HG03060 (cell line): ENCODE measurements at regions not wholly inside any gene's neighbourhood (a gene's known extent, or its start where the extent isn't known, plus 50 kb on each side); places are given as distances from the start of the nearest gene placed in this dataset.
"Not testable (repeated sequence)": the region's sequence is repeated elsewhere in the genome, so short reads cannot be mapped to it uniquely, and the experiment has no call there.

ENCODE experiments used
- ATAC-seq: cut with Tn5 transposase; IDR thresholded peaks from one replicate; pipeline ENCODE4 v1.9.1; 2021; ENCODE audit warnings: low read depth, moderate number of reproducible peaks; ENCODE audit not compliant: unreplicated experiment

GRCh38 chrX:46036508-46036907 is 508.7 kb downstream of the ZNF674 start:
- ATAC-seq = no peak

DNA sequence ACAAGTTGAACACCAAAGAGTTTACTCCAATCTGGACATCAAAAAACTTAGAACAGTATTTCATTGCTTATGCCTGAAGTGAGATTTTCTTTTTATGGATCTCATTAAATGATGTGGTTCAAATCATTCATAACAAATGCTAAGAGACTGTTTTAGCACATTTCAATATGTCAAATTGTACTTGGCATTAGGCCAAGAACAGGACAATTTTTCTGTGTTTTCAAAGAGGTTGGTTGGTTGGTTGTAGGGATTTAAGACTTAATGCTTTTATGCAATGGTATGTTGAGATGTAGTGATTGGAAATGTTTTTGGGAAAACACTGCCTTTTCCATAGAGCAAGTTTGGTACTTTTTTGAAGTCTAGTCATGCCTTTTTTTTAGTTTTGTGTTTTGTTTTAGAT is 510.4 kb downstream of the ZNF674 start:
- no peak for ATAC-seq

DNA sequence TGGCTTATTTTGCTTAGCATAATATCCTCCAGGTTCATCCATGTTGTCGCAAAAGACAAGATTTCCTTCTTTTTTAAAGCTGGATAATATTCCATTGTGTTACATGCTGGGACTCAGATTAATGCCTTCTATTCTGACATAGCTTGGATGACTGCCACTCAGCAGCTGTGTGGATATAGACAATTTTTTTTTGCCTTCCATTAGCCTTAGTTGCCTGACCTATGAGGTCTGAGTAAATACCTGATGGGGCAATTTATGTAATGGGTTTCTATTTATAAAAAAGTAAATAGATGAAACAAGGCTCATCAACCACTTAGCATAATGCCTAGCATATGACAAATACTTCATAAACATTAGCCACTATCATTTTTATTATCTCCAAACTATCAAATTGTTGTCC is 515.4 kb downstream of the ZNF674 start:
- ATAC-seq = no peak

DNA sequence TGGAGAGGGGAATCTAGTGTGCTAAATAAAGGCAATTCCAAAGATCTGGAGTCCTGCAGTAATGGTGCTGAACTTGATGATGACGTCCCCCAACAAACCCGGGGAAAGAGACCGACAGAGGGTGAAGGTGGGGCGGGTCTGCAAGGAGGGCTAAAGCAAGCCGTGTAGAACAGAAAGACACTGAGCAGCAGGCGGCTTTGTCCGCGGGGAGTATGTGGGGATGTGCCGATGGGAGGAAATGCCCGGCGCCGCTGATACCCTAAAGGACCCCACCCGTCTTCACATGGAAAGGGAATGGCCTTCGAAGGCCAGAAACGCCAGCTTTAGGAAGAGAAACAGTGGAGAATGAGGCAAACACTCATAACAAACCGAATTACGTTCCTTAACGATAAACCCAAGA is 528.9 kb downstream of the ZNF674 start:
- no peak for ATAC-seq

GRCh38 chrX:46015653-46016052 is 529.6 kb downstream of the ZNF674 start:
- ATAC-seq = no peak

GRCh38 chrX:45992402-45993123 is 552.7 kb downstream of the ZNF674 start:
- no peak for ATAC-seq

- ATAC-seq = no peak
Observed at GRCh38 chrX:45986971-45987370, 558.2 kb downstream of the ZNF674 start.

GRCh38 chrX:45986081-45986480 is 559.1 kb downstream of the ZNF674 start:
- ATAC-seq = no peak

DNA sequence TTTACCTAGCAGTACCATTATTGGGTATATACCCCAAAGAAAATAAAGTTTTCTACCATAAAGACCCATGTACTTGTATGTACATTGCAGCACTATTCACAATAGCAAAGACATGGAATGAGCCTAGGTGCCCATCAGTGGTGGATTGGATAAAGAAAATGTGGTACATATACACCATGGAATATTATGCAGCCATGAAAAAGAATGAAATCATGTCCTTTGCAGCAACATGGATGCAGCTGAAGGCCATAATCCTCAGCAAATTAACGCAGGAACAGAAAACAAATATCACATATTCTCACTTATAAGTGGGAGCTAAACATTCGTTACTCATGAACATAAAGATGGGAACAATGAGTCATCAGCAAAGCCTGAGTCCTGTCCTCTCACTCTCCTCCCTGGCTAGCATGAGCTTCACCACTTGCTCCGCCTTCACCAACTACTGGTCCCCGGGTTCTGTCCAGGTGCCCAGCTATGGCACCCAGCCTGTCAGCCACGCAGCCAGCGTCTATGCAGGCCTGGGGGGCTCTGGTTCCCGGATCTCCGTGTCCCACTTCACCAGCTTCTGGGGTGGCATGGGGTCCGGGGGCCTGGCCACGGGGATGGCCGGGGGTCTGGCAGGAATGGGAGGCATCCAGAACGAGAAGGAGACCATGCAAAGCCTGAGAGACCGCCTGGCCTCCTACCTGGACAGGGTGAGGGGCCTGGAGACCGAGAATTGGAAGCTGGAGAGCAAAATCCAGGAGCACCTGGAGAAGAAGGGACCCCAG is 562.1 kb downstream of the ZNF674 start:
- ATAC-seq = not testable (repeated sequence)

DNA sequence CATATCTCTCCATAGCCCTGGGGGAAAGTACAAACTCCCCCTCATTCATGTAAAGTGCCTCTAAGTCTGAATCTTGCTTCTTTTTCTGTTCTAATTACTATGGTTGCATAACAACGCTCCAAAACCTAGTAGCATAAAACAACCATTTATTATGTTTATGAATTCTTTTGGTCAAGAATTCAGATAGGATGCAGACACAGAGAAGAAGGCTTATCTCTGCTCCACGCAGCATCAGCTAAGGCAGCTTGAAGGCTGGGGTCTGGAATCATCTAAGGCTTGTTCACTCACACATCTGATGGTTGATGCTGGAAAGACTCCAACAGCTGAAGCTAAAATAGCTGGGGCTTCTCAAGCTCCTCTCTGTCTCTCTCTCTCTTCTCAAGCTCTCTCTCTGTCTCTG is 564.5 kb downstream of the ZNF674 start:
- ATAC-seq = no peak

DNA sequence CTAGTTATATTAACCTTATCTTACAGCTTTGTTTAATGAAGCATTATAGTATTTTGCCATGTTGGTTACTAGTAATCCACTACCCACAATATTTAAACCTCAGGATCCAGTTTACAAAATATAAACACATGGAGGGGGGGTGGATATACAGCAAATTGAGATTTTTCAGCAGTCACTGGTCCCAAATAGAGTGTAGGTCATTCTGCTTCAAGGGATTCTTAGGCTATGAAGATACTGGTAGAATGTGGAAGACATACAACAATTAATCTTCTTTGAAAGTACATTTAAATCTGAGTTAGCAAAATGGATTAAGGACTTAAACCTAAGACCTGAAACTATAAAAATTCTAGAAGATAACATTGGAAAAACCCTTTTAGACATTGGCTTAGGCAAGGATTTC is 569.6 kb downstream of the ZNF674 start:
- no peak for ATAC-seq

- no peak for ATAC-seq
Observed at GRCh38 chrX:45972636-45973035, 572.6 kb downstream of the ZNF674 start.

- no peak for ATAC-seq
Observed at GRCh38 chrX:45959567-45959966, 585.7 kb downstream of the ZNF674 start.

GRCh38 chrX:45956191-45956870 is 588.9 kb downstream of the ZNF674 start:
- ATAC-seq = no peak

DNA sequence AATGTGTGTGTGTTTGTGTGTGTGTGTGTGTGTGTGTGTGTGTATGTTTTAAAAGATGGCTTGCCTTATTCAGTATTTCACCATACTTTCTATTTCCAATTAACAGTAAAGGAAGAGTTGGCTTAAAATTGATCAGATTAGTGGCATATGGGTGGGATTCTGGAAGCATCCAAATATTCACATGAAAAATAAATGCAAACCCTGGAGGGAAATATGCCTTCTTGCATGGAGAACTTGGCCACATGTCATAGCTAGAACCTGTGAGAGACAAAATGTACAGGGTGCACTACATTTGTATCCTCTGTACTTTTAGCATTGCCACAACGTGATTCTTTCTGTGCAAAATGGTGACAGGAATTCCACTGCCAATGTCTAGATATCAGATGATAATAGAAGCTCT is 589.6 kb downstream of the ZNF674 start:
- no peak for ATAC-seq

- no peak for ATAC-seq
Observed at GRCh38 chrX:45954026-45954425, 591.2 kb downstream of the ZNF674 start.

GRCh38 chrX:45952030-45952429 is 593.2 kb downstream of the ZNF674 start:
- no peak for ATAC-seq

- no peak for ATAC-seq
Observed at GRCh38 chrX:45935408-45935807, 609.8 kb downstream of the ZNF674 start.

- no peak for ATAC-seq
Observed at GRCh38 chrX:45912316-45912715, 632.9 kb downstream of the ZNF674 start.

GRCh38 chrX:45907786-45908185 is 637.4 kb downstream of the ZNF674 start:
- ATAC-seq = no peak

GRCh38 chrX:45903781-45904201 is 641.4 kb downstream of the ZNF674 start:
- ATAC-seq = no peak
